Suprapubic skin (tissue), 4 donors: ENCODE measurements at regions not wholly inside any gene's neighbourhood (a gene's known extent, or its start where the extent isn't known, plus 50 kb on each side); places are given as distances from the start of the nearest gene placed in this dataset.

ENCODE experiments used
- DNase-seq, 2 donors: peaks; one replicate each; pipeline ENCODE4 v3.0.0-alpha.2; 2019; ENCODE audit warnings: low spot score in 2 of 2
- H3K27ac ChIP-seq: fragments of 200-600 bp; sonication (generic); one replicate; pipeline ENCODE4 v1.5.1; 2019
- H3K27me3 ChIP-seq: fragments of 200-600 bp; sonication (generic); one replicate; pipeline ENCODE4 v1.5.1; 2019
- H3K36me3 ChIP-seq: fragments of 200-600 bp; sonication (generic); one replicate; pipeline ENCODE4 v1.5.1; 2019
- H3K4me1 ChIP-seq: fragments of 200-600 bp; sonication (generic); one replicate; pipeline ENCODE4 v1.5.1; 2019
- H3K4me3 ChIP-seq: fragments of 200-600 bp; sonication (generic); one replicate; pipeline ENCODE4 v1.5.1; 2019; ENCODE audit warnings: mild to moderate bottlenecking
- H3K9me3 ChIP-seq: fragments of 200-600 bp; sonication (generic); one replicate; pipeline ENCODE4 v1.5.1; 2019
- CTCF ChIP-seq, 2 donors: fragments of 200-600 bp in 1 of 2; fragments of 450-650 bp in 1 of 2; sonication (generic) in 1 of 2; IDR thresholded peaks; one replicate each; pipeline ENCODE4 v1.5.1; 2016 to 2019; ENCODE audit warnings: antibody characterized with exemption in 2 of 2, mild to moderate bottlenecking in 1 of 2, moderate library complexity in 1 of 2
- EP300 ChIP-seq: sonication (generic); formaldehyde crosslinking; IDR thresholded peaks from one replicate; pipeline ENCODE4 v1.6.1; 2017; ENCODE audit warnings: antibody characterized with exemption
- POLR2A ChIP-seq, 2 donors: fragments of 450-650 bp; IDR thresholded peaks; one replicate each; pipeline ENCODE4 v1.6.1; 2017; ENCODE audit warnings: antibody characterized with exemption in 2 of 2, mild to moderate bottlenecking in 2 of 2, moderate library complexity in 2 of 2
- POLR2AphosphoS5 ChIP-seq, 3 donors: sonication (generic); formaldehyde crosslinking; IDR thresholded peaks; one replicate each; pipeline ENCODE4 v1.6.1; 2017; ENCODE audit warnings: antibody characterized with exemption in 3 of 3
- WGBS: methylation state at CpG from one replicate; pipeline ENCODE4 v1.1.5; 2018; 5-methylcytosine and 5-hydroxymethylcytosine counted together

GRCh38 chr13:85288698-85289097, 510.5 kb downstream of the SLITRK6 start:
- Histone ChIP-seq H3K4me1 (no peaks in the 10 kb centered on the region), H3K36me3 (no peaks in the 10 kb centered on the region), H3K27me3 (no peaks in the 10 kb centered on the region), H3K4me3 (no peak overlapping the region), H3K9me3 (no peaks in the 10 kb centered on the region), H3K27ac (no peak overlapping the region)
- 61% methylated on average over 1 of the region's 1 CpG for WGBS
- no peak for TF ChIP-seq EP300
- no peak for DNase-seq

- H3K27ac ChIP-seq = no peak overlapping the region
- no peaks in the 10 kb centered on the region for H3K27me3 ChIP-seq
- no peaks in the 10 kb centered on the region for H3K36me3 ChIP-seq
- no peaks in the 10 kb centered on the region for H3K9me3 ChIP-seq
- no peak overlapping the region for H3K4me3 ChIP-seq
- TF ChIP-seq EP300 = no peak
- no peak for TF ChIP-seq POLR2A (IDR thresholded peaks at IDR 0.05)
- DNase-seq = no peak
- H3K4me1 ChIP-seq = no peaks in the 10 kb centered on the region
Observed at GRCh38 chr13:85287528-85287927, 511.7 kb downstream of the SLITRK6 start.

DNA sequence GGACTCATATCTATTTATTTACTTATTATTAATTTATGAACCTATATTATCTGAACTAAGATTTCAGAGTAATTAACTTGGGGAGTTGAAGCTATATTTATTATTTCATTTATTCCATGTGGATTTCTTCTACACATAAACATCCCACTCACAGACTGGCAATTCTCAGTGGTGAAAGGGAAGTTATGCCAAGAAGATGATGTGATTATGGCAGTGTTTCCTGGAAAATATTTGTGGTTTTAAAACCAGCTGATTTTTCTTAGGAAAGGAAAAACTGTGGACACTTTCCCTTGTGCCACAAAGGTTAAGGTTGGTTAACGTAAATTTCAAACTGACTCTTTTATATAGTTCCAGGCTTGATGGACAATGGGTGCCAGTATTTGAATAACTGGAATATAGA, 513.1 kb downstream of the SLITRK6 start:
- Histone ChIP-seq H3K9me3 (no peaks in the 10 kb centered on the region), H3K36me3 (no peaks in the 10 kb centered on the region), H3K4me3 (no peak overlapping the region), H3K27ac (no peak overlapping the region), H3K27me3 (no peaks in the 10 kb centered on the region), H3K4me1 (no peaks in the 10 kb centered on the region)
- TF ChIP-seq EP300 (no peak), CTCF (IDR thresholded peaks at IDR 0.05) (no peak), POLR2A (IDR thresholded peaks at IDR 0.05) (no peak), POLR2AphosphoS5 (IDR thresholded peaks at IDR 0.05) (no peak)
- WGBS = 67% methylated on average over 1 of the region's 1 CpG
- no peak for DNase-seq

- Histone ChIP-seq H3K27me3 (no peaks in the 10 kb centered on the region), H3K9me3 (no peaks in the 10 kb centered on the region), H3K4me1 (no peaks in the 10 kb centered on the region), H3K36me3 (no peaks in the 10 kb centered on the region), H3K4me3 (no peak overlapping the region), H3K27ac (no peak overlapping the region)
- WGBS = 86% methylated on average over 2 of the region's 2 CpGs
- no peak for DNase-seq
- TF ChIP-seq POLR2AphosphoS5 (IDR thresholded peaks at IDR 0.05) (no peak), POLR2A (IDR thresholded peaks at IDR 0.05) (no peak), EP300 (no peak), CTCF (IDR thresholded peaks at IDR 0.05) (no peak)
Observed at GRCh38 chr13:85284349-85284748, 514.9 kb downstream of the SLITRK6 start.

- TF ChIP-seq POLR2AphosphoS5 (IDR thresholded peaks at IDR 0.05) (no peak), POLR2A (IDR thresholded peaks at IDR 0.05) (no peak), CTCF (IDR thresholded peaks at IDR 0.05) (no peak), EP300 (no peak)
- H3K27ac ChIP-seq = no peak overlapping the region
Observed at GRCh38 chr13:85283408-85283807, 515.8 kb downstream of the SLITRK6 start.

DNA sequence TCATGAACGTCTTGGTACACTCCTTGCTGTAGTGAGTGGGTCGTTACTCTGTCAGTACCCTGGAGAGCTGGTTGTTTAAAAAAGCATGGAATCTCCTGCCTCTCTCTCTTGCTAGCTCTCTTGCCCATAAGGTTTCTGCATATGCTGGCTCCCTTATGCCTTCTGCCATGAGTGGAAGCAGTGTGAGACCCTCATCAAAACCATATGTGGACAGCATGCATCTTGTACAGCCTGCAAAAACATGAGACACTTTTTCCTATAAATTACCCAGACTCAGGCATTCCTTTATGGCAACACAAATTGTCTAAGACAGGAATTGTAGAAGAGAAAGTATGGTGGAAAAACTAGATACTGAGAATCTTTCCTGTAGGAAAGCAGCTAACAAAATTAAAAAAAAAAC, 516.3 kb downstream of the SLITRK6 start:
- WGBS = 70% methylated on average over 2 of the region's 2 CpGs
- no peak for DNase-seq
- no peaks in the 10 kb centered on the region for H3K4me1 ChIP-seq
- H3K27ac ChIP-seq = no peak overlapping the region
- H3K27me3 ChIP-seq = no peaks in the 10 kb centered on the region
- no peak for TF ChIP-seq POLR2AphosphoS5 (IDR thresholded peaks at IDR 0.05)
- TF ChIP-seq EP300 = no peak
- TF ChIP-seq CTCF (IDR thresholded peaks at IDR 0.05) = no peak
- no peak for TF ChIP-seq POLR2A (IDR thresholded peaks at IDR 0.05)
- H3K4me3 ChIP-seq = no peak overlapping the region
- no peaks in the 10 kb centered on the region for H3K9me3 ChIP-seq
- H3K36me3 ChIP-seq = no peaks in the 10 kb centered on the region

More at GRCh38 chr13:85283408-85283807, 515.8 kb downstream of the SLITRK6 start:
- no peaks in the 10 kb centered on the region for H3K27me3 ChIP-seq
- H3K36me3 ChIP-seq = no peaks in the 10 kb centered on the region
- H3K4me3 ChIP-seq = no peak overlapping the region
- no peaks in the 10 kb centered on the region for H3K4me1 ChIP-seq
- H3K9me3 ChIP-seq = no peaks in the 10 kb centered on the region
- no peak for DNase-seq
